H1 (cell line): ENCODE measurements at regions not wholly inside any gene's neighbourhood (a gene's known extent, or its start where the extent isn't known, plus 50 kb on each side); places are given as distances from the start of the nearest gene placed in this dataset.
A peak's percentile ranks its signal among the peaks of the same experiment; 100 is the strongest.

Experiments
- CTCF ChIA-PET: fragments of 300-600 bp; sonication (Branson Sonifier 250); formaldehyde crosslinking; loops from one replicate; lab custom pipeline; 2021; ENCODE audit not compliant: partially characterized antibody; lab: Charles Lee
- POLR2A ChIA-PET: fragments of 300-600 bp; sonication (Branson Sonifier 250); formaldehyde crosslinking; loops from one replicate; lab custom pipeline; 2021; ENCODE audit warnings: inconsistent platforms; ENCODE audit not compliant: partially characterized antibody; lab: Charles Lee
- DNase-seq, 2 experiments: peaks; one replicate each; pipeline versions ENCODE4 v3.0.0 to v3.0.0-alpha.2; 2010 to 2022; ENCODE audit warnings: low spot score in 2 of 2, low read depth in 1 of 2, mixed read lengths in 1 of 2
- FAIRE-seq: peaks from 2 replicates; lab custom pipeline; 2011; peaks lifted over from hg19 to GRCh38; lab: Jason Lieb, UNC
- H2AFZ ChIP-seq: 2 replicates; pipeline ENCODE4 v1.8.1; 2012; ENCODE audit warnings: low read length, inconsistent platforms
- H2AK5ac ChIP-seq: 2 replicates; pipeline ENCODE4 v1.6.1; 2013; ENCODE audit warnings: low read depth, low read length
- H2BK120ac ChIP-seq: replicated peaks from 2 replicates; pipeline ENCODE3; 2013; ENCODE audit warnings: low read depth, low read length, inconsistent platforms
- H2BK12ac ChIP-seq: 2 replicates; pipeline ENCODE4 v1.6.1; 2013; ENCODE audit warnings: low read depth, low read length
- H2BK15ac ChIP-seq: 2 replicates; pipeline ENCODE4 v1.6.1; 2013; ENCODE audit warnings: low read length
- H2BK20ac ChIP-seq: 2 replicates; pipeline ENCODE4 v1.6.1; 2013; ENCODE audit warnings: low read length
- H2BK5ac ChIP-seq: 2 replicates; pipeline ENCODE4 v1.6.1; 2013; ENCODE audit warnings: low read depth, low read length
- H3K14ac ChIP-seq: 2 replicates; pipeline ENCODE4 v1.6.1; 2013; ENCODE audit warnings: inconsistent platforms; ENCODE audit not compliant: insufficient read length
- H3K18ac ChIP-seq: 2 replicates; pipeline ENCODE4 v1.6.1; 2013; ENCODE audit warnings: low read length; ENCODE audit errors: extremely low read depth
- H3K23ac ChIP-seq: 2 replicates; pipeline ENCODE4 v1.6.1; 2013; ENCODE audit warnings: inconsistent platforms; ENCODE audit not compliant: insufficient read length
- H3K23me2 ChIP-seq: 2 replicates; pipeline ENCODE4 v1.6.1; 2013; ENCODE audit warnings: low read depth, low read length
- H3K27ac ChIP-seq: 2 replicates; pipeline ENCODE4 v1.6.1; 2011; ENCODE audit warnings: low read depth, low read length, inconsistent platforms
- H3K27me3 ChIP-seq, 4 experiments: replicated peaks in 1 of 4; 1 replicate in 1 of 4; 2 replicates in 3 of 4; pipeline versions ENCODE4 v1.6.1 to v1.8.1; 2011 to 2013; ENCODE audit warnings: low read length in 3 of 4, mild to moderate bottlenecking in 3 of 4, inconsistent platforms in 2 of 4, mixed read lengths in 2 of 4, moderate library complexity in 1 of 4; ENCODE audit not compliant: control insufficient read depth in 3 of 4, insufficient read depth in 3 of 4; ENCODE audit errors: extremely low read depth in 1 of 4
- H3K36me3 ChIP-seq, 4 experiments: 2 replicates each; pipeline versions ENCODE4 v1.6.1 to v1.8.1; 2011 to 2013; ENCODE audit warnings: mild to moderate bottlenecking in 4 of 4, low read length in 3 of 4, moderate library complexity in 2 of 4, control low read depth in 1 of 4, inconsistent platforms in 1 of 4; ENCODE audit not compliant: insufficient read depth in 4 of 4, control insufficient read depth in 2 of 4
- H3K4ac ChIP-seq: replicated peaks from 2 replicates; pipeline ENCODE3; 2013; ENCODE audit warnings: low read length, low read depth, mixed read lengths, inconsistent platforms; ENCODE audit not compliant: insufficient read length
- H3K4me1 ChIP-seq, 4 experiments: replicated peaks in 1 of 4; 1 replicate in 1 of 4; 2 replicates in 3 of 4; pipeline versions ENCODE4 v1.6.1 to v1.8.1; 2011 to 2013; ENCODE audit warnings: low read length in 3 of 4, inconsistent platforms in 2 of 4, mixed read lengths in 1 of 4; ENCODE audit not compliant: insufficient read depth in 4 of 4, control insufficient read depth in 3 of 4
- H3K4me2 ChIP-seq, 2 experiments: 2 replicates each; pipeline versions ENCODE4 v1.6.1 to v1.8.1; 2011 to 2013; ENCODE audit warnings: low read depth in 2 of 2, low read length in 2 of 2, control low read depth in 1 of 2, inconsistent platforms in 1 of 2, mild to moderate bottlenecking in 1 of 2; ENCODE audit not compliant: insufficient read depth in 1 of 2
- H3K4me3 ChIP-seq, 4 experiments: fragments of 200-600, 300-600 bp in 1 of 4; sonication (generic), shearing (Covaris generic), sonication (Bioruptor Twin) in 1 of 4; 2 replicates each; pipeline versions ENCODE4 v1.5.1 to v1.8.1; 2011 to 2016; ENCODE audit warnings: low read length in 4 of 4, low read depth in 3 of 4, control low read depth in 2 of 4, inconsistent platforms in 2 of 4, mild to moderate bottlenecking in 2 of 4, mixed read lengths in 1 of 4, moderate library complexity in 1 of 4; ENCODE audit not compliant: insufficient read depth in 2 of 4; ENCODE audit errors: extremely low read depth in 1 of 4
- H3K56ac ChIP-seq: replicated peaks from 2 replicates; pipeline ENCODE3; 2013; ENCODE audit warnings: low read depth, mild to moderate bottlenecking, mixed read lengths, low read length, inconsistent platforms; ENCODE audit not compliant: insufficient read length
- H3K79me1 ChIP-seq: 2 replicates; pipeline ENCODE4 v1.6.1; 2013; ENCODE audit warnings: low read depth, low read length, control low read depth
- H3K79me2 ChIP-seq, 2 experiments: 2 replicates each; pipeline versions ENCODE4 v1.6.1 to v1.8.1; 2012 to 2013; ENCODE audit warnings: low read length in 2 of 2, mild to moderate bottlenecking in 2 of 2, inconsistent platforms in 1 of 2; ENCODE audit not compliant: insufficient read depth in 2 of 2, control insufficient read depth in 1 of 2
- H3K9ac ChIP-seq, 4 experiments: replicated peaks in 1 of 4; 1 replicate in 1 of 4; 2 replicates in 3 of 4; pipeline versions ENCODE4 v1.6.1 to v1.8.1; 2011 to 2013; ENCODE audit warnings: low read depth in 3 of 4, low read length in 3 of 4, control low read depth in 2 of 4, mild to moderate bottlenecking in 2 of 4, moderate library complexity in 2 of 4, inconsistent platforms in 1 of 4; ENCODE audit errors: extremely low read depth in 1 of 4
- H3K9me3 ChIP-seq, 2 experiments: 2 replicates each; pipeline versions ENCODE4 v1.6.1 to v1.8.1; 2012 to 2013; ENCODE audit warnings: mild to moderate bottlenecking in 2 of 2, moderate library complexity in 2 of 2, control low read depth in 1 of 2, inconsistent platforms in 1 of 2, low read depth in 1 of 2, low read length in 1 of 2, mixed read lengths in 1 of 2; ENCODE audit not compliant: insufficient read depth in 2 of 2
- H4K20me1 ChIP-seq, 2 experiments: replicated peaks in 1 of 2; 2 replicates each; pipeline versions ENCODE3 to v1.8.1; 2011 to 2013; ENCODE audit warnings: inconsistent platforms in 2 of 2, low read length in 2 of 2, mild to moderate bottlenecking in 1 of 2; ENCODE audit not compliant: insufficient read depth in 2 of 2, control insufficient read depth in 1 of 2
- H4K5ac ChIP-seq: 2 replicates; pipeline ENCODE4 v1.6.1; 2013; ENCODE audit warnings: low read length, low read depth, mixed read lengths, inconsistent platforms; ENCODE audit not compliant: insufficient read length
- H4K8ac ChIP-seq: 2 replicates; pipeline ENCODE4 v1.8.0; 2013; ENCODE audit warnings: mild to moderate bottlenecking, moderate library complexity, low read length, inconsistent platforms; ENCODE audit not compliant: insufficient read depth; ENCODE audit errors: extremely low read depth
- H4K91ac ChIP-seq: replicated peaks from 2 replicates; pipeline ENCODE3; 2013; ENCODE audit warnings: low read length, mixed read lengths, inconsistent platforms; ENCODE audit not compliant: insufficient read length
- GABPA ChIP-seq: IDR thresholded peaks from 2 replicates; pipeline ENCODE4 v1.6.1; 2011; ENCODE audit warnings: mild to moderate bottlenecking, low read length, moderate library complexity, borderline replicate concordance; ENCODE audit not compliant: insufficient read depth
- JUN ChIP-seq: IDR thresholded peaks from 2 replicates; pipeline ENCODE4 v1.6.1; 2011; ENCODE audit warnings: low read depth, mild to moderate bottlenecking, improper control_type of control experiment, low read length
- KDM1A ChIP-seq: fragments of 200-600, 300-600 bp; sonication (generic); IDR thresholded peaks from 2 replicates; pipeline ENCODE4 v1.7.1; 2016; ENCODE audit warnings: mild to moderate bottlenecking, low read length, borderline replicate concordance
- RNF2 ChIP-seq: fragments of 200-900, 300-1000 bp; sonication (generic); IDR thresholded peaks from 2 replicates; pipeline ENCODE4 v1.7.1; 2016; ENCODE audit warnings: borderline replicate concordance, low read depth, mild to moderate bottlenecking, antibody characterized with exemption, low read length; ENCODE audit not compliant: poor library complexity, severe bottlenecking; ENCODE audit errors: missing control alignments
- SIRT6 ChIP-seq: IDR thresholded peaks from one replicate; pipeline ENCODE4 v1.7.1; 2012; ENCODE audit warnings: low read length, inconsistent platforms
- SP2 ChIP-seq: IDR thresholded peaks from 2 replicates; pipeline ENCODE4 v1.6.1; 2012; ENCODE audit warnings: mild to moderate bottlenecking, low read length, inconsistent platforms
- TAF7 ChIP-seq: optimal IDR thresholded peaks from 2 replicates; pipeline ENCODE3; 2011; ENCODE audit warnings: low read depth, mild to moderate bottlenecking, inconsistent platforms, low read length, moderate library complexity, borderline replicate concordance
- TEAD4 ChIP-seq: IDR thresholded peaks from 2 replicates; pipeline ENCODE4 v1.6.1; 2012; ENCODE audit warnings: low read depth, low read length, inconsistent platforms, mixed read lengths
- WGBS, 2 experiments: shearing (Covaris generic) in 1 of 2; methylation state at CpG; one replicate each; pipeline versions ENCODE4 v1.1.6 to v1.1.7; 2013 to 2015; ENCODE audit warnings: low lambda C conversion rate in 2 of 2, mixed read lengths in 2 of 2, inconsistent platforms in 1 of 2, low coverage in 1 of 2, missing lambda C conversion rate in 1 of 2; ENCODE audit not compliant: insufficient replicate concordance in 2 of 2, insufficient coverage in 1 of 2, insufficient read length in 1 of 2; ENCODE audit errors: extremely low coverage in 1 of 2, missing lambda C conversion rate in 1 of 2; 5-methylcytosine and 5-hydroxymethylcytosine counted together
- TF ChIP-seq, protein P1 (sequence below): IDR thresholded peaks from 2 replicates; pipeline ENCODE4 v1.6.1; 2012; ENCODE audit warnings: low read length, inconsistent platforms

DNA sequence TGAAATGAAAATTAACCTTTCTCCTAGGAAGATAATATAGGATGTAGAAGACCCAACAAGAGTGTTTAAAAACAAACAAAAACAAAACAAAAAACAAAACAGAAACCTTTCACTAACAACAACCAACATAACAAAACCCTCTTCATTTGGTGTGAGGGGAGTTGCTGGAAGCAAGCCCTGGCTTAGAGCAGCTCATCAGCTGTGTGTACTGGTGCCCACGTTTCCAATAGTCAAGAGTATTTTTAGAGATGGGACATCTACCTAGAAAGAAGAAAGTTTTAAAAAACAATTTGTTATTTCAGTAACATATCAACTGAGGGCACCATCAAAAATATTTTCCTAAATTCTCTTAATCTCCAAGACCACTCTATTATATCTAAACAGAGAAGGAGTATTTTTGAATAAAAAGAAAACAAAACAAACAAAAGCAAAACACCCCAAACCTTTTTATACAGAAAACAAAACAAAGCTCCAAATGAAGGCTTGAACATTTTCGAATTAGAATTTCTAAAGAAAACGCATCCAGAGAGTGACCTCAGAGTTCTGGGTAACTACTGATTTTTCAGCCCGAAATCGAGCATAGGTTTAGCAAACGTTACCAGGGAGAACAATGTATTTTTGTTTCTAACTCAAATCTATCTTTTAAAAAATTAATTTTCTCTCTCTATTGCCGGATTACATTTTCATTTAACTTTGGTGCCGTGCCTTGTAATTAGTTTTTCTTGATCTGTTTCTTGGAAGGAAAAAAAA, 134.6 kb downstream of the INSIG2 start:
- no peak overlapping the region for H3K14ac ChIP-seq
- TF ChIP-seq SIRT6 (no peak), JUN (no peak), RNF2 (peak; percentile 2), TEAD4 (no peak), KDM1A (no peak), TAF7 (no peak), SP2 (no peak), GABPA (no peak)
- TF ChIP-seq, protein P1, sequence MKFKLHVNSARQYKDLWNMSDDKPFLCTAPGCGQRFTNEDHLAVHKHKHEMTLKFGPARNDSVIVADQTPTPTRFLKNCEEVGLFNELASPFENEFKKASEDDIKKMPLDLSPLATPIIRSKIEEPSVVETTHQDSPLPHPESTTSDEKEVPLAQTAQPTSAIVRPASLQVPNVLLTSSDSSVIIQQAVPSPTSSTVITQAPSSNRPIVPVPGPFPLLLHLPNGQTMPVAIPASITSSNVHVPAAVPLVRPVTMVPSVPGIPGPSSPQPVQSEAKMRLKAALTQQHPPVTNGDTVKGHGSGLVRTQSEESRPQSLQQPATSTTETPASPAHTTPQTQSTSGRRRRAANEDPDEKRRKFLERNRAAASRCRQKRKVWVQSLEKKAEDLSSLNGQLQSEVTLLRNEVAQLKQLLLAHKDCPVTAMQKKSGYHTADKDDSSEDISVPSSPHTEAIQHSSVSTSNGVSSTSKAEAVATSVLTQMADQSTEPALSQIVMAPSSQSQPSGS, result no peak
- no peak overlapping the region for H2BK15ac ChIP-seq
- no peak overlapping the region for H3K23ac ChIP-seq
- no peak overlapping the region for H2BK20ac ChIP-seq
- peaks cover 15% of the 10 kb centered on the region for H3K23me2 ChIP-seq
- H2AFZ ChIP-seq, result no peak overlapping the region
- H3K79me2 ChIP-seq, result no peaks in the 10 kb centered on the region
- POLR2A ChIA-PET, result interaction anchor here (1.5 kb wide), 1 partner anchor 171 kb away, joined by 3 read pairs; no protein-coding TSS in a partner anchor
- H2AK5ac ChIP-seq, result no peak overlapping the region
- H4K8ac ChIP-seq, result no peak overlapping the region
- H4K20me1 ChIP-seq, result no peaks in the 10 kb centered on the region
- no peak overlapping the region for H3K18ac ChIP-seq
- no peak overlapping the region for H3K9ac ChIP-seq
- no peak for FAIRE-seq
- H3K27ac ChIP-seq, result no peak overlapping the region
- H3K56ac ChIP-seq, result no peak overlapping the region
- H4K91ac ChIP-seq, result no peak overlapping the region
- no peak overlapping the region for H2BK5ac ChIP-seq
- no peak overlapping the region for H3K4ac ChIP-seq
- peaks cover 0 to 22% (median 16%) of the 10 kb centered on the region in 4 experiments; a peak in 6 of 7 replicates for H3K27me3 ChIP-seq
- H3K36me3 ChIP-seq, result no peaks in the 10 kb centered on the region
- peak in 1 of 2 experiments; percentile 30 for DNase-seq
- no peaks in the 10 kb centered on the region for H3K9me3 ChIP-seq
- 16% methylated on average over 8 of the region's 8 CpGs; no CpG with 5 or more reads in 1 of the 2 experiments for WGBS, 2 experiments
- H2BK12ac ChIP-seq, result peak overlapping the region; percentile 39; the same call in 1 of the 2 replicates
- H3K4me1 ChIP-seq, result peaks cover 0 to 7% (median 5%) of the 10 kb centered on the region in 4 experiments; a peak in 5 of 7 replicates
- H3K79me1 ChIP-seq, result no peaks in the 10 kb centered on the region
- H3K4me2 ChIP-seq, result peak overlapping the region; percentile 82 to 95
- CTCF ChIA-PET, result interaction anchor here (0.7 to 3.7 kb wide), 31 partner anchors 11 to 641 kb away, joined by 3 to 18 read pairs (median 5); no protein-coding TSS in a partner anchor
- peak overlapping the region; percentile 47 to 71 (median 60) for H3K4me3 ChIP-seq
- H4K5ac ChIP-seq, result no peak overlapping the region
- no peak overlapping the region for H2BK120ac ChIP-seq
